Thyroid gland (tissue), 4 donors: ENCODE measurements at regions not wholly inside any gene's neighbourhood (a gene's known extent, or its start where the extent isn't known, plus 50 kb on each side); places are given as distances from the start of the nearest gene placed in this dataset.

Experiments used
- CTCF ChIP-seq, 6 experiments: fragments of 200-600 bp in 3 of 6; fragments of 450-650 bp in 3 of 6; sonication (generic) in 3 of 6; IDR thresholded peaks; one replicate each; pipeline ENCODE4 v1.5.1; 2016 to 2019; ENCODE audit warnings: antibody characterized with exemption in 6 of 6, mild to moderate bottlenecking in 2 of 6, inconsistent platforms in 1 of 6, moderate library complexity in 1 of 6
- POLR2A ChIP-seq, 2 donors: fragments of 450-650 bp; IDR thresholded peaks; one replicate each; pipeline ENCODE4 v1.6.1; 2017; ENCODE audit warnings: antibody characterized with exemption in 2 of 2, mild to moderate bottlenecking in 2 of 2, moderate library complexity in 1 of 2

GRCh38 chr3:162538491-162538890, 1041.9 kb downstream of the OTOL1 start:
- TF ChIP-seq CTCF (IDR thresholded peaks at IDR 0.05) = no peak
- no peak for TF ChIP-seq POLR2A (IDR thresholded peaks at IDR 0.05)
